CD14-positive monocyte (primary cell): ENCODE measurements at regions not wholly inside any gene's neighbourhood (a gene's known extent, or its start where the extent isn't known, plus 50 kb on each side); places are given as distances from the start of the nearest gene placed in this dataset.

ENCODE experiments used
- DNase-seq, 3 donors: peaks; one replicate each; pipeline ENCODE4 v3.0.0-alpha.2; 2011 to 2022
- H2AFZ ChIP-seq: 2 replicates; pipeline ENCODE4 v1.6.0; 2012; ENCODE audit warnings: mild to moderate bottlenecking, low read depth, low read length, inconsistent platforms; ENCODE audit not compliant: insufficient read depth, poor library complexity, severe bottlenecking
- H3K27ac ChIP-seq, 2 donors: 1 replicate in 1 of 2; 2 replicates in 1 of 2; pipeline ENCODE4 v1.5.1; 2012 to 2013; ENCODE audit warnings: low read length in 2 of 2, control low read depth in 1 of 2, inconsistent platforms in 1 of 2, low read depth in 1 of 2, mild to moderate bottlenecking in 1 of 2
- H3K27me3 ChIP-seq, 2 donors: one replicate each; pipeline versions ENCODE4 v1.6.0 to v1.6.1; 2011 to 2013; ENCODE audit warnings: low read length in 2 of 2; ENCODE audit not compliant: control insufficient read depth in 2 of 2, insufficient read depth in 2 of 2
- H3K36me3 ChIP-seq, 2 donors: replicated peaks in 1 of 2; 1 replicate in 1 of 2; 2 replicates in 1 of 2; pipeline versions ENCODE4 v1.5.1 to v1.6.1; 2012 to 2013; ENCODE audit warnings: low read length in 2 of 2, control low read depth in 1 of 2, inconsistent platforms in 1 of 2, mild to moderate bottlenecking in 1 of 2; ENCODE audit not compliant: insufficient read depth in 2 of 2, control insufficient read depth in 1 of 2
- H3K4me1 ChIP-seq, 2 donors: 1 replicate in 1 of 2; 2 replicates in 1 of 2; pipeline versions ENCODE4 v1.5.1 to v1.6.1; 2012 to 2013; ENCODE audit warnings: low read length in 2 of 2, control low read depth in 1 of 2, inconsistent platforms in 1 of 2, mild to moderate bottlenecking in 1 of 2, moderate library complexity in 1 of 2; ENCODE audit not compliant: insufficient read depth in 2 of 2, control insufficient read depth in 1 of 2
- H3K4me2 ChIP-seq: replicated peaks from 2 replicates; pipeline ENCODE3; 2012; ENCODE audit warnings: low read length, moderate library complexity, mild to moderate bottlenecking; ENCODE audit not compliant: poor library complexity, severe bottlenecking; ENCODE audit errors: extremely low read depth
- H3K4me3 ChIP-seq, 3 experiments: fragments of 200-600 bp in 1 of 3; sonication (generic) in 1 of 3; replicated peaks in 1 of 3; 1 replicate in 2 of 3; 2 replicates in 1 of 3; pipeline ENCODE4 v1.5.1; 2011 to 2013; ENCODE audit warnings: low read length in 3 of 3, mild to moderate bottlenecking in 3 of 3, control low read depth in 2 of 3, low read depth in 2 of 3, inconsistent platforms in 1 of 3, moderate library complexity in 1 of 3
- H3K79me2 ChIP-seq: 2 replicates; pipeline ENCODE4 v1.6.0; 2012; ENCODE audit warnings: mild to moderate bottlenecking, control low read depth, inconsistent platforms, low read length, moderate library complexity; ENCODE audit not compliant: insufficient read depth
- H3K9ac ChIP-seq: 2 replicates; pipeline ENCODE4 v1.6.0; 2017; ENCODE audit warnings: low read length, mild to moderate bottlenecking; ENCODE audit not compliant: insufficient read depth, poor library complexity, severe bottlenecking
- H3K9me3 ChIP-seq, 2 donors: replicated peaks in 1 of 2; 1 replicate in 1 of 2; 2 replicates in 1 of 2; pipeline versions ENCODE4 v1.5.1 to v1.6.1; 2012 to 2013; ENCODE audit warnings: low read length in 2 of 2, control low read depth in 1 of 2; ENCODE audit not compliant: control insufficient read depth in 1 of 2, insufficient read depth in 1 of 2
- H4K20me1 ChIP-seq: 2 replicates; pipeline ENCODE4 v1.6.0; 2012; ENCODE audit warnings: mild to moderate bottlenecking, low read length, control low read depth, moderate library complexity; ENCODE audit not compliant: insufficient read depth
- H3K27ac Mint-ChIP-seq, 7 donors: one replicate each; pipeline ENCODE4 v1.8.0; 2020; ENCODE audit warnings: mild to moderate bottlenecking in 7 of 7, mixed read lengths in 7 of 7, moderate library complexity in 6 of 7, inconsistent platforms in 2 of 7
- H3K27me3 Mint-ChIP-seq, 3 donors: one replicate each; pipeline ENCODE4 v1.8.0; 2021 to 2022; ENCODE audit warnings: low read depth in 3 of 3, mild to moderate bottlenecking in 3 of 3, mixed read lengths in 3 of 3, moderate library complexity in 3 of 3, inconsistent platforms in 1 of 3
- H3K36me3 Mint-ChIP-seq, 2 donors: one replicate each; pipeline ENCODE4 v1.8.0; 2020; ENCODE audit warnings: mixed read lengths in 2 of 2, inconsistent platforms in 1 of 2, mild to moderate bottlenecking in 1 of 2
- H3K4me1 Mint-ChIP-seq: one replicate; pipeline ENCODE4 v1.8.0; 2020; ENCODE audit warnings: mild to moderate bottlenecking, mixed read lengths
- H3K4me3 Mint-ChIP-seq, 2 donors: one replicate each; pipeline ENCODE4 v1.8.0; 2020; ENCODE audit warnings: mild to moderate bottlenecking in 2 of 2, mixed read lengths in 2 of 2, moderate library complexity in 1 of 2
- H3K9me3 Mint-ChIP-seq, 7 donors: one replicate each; pipeline ENCODE4 v1.8.0; 2020 to 2022; ENCODE audit warnings: mixed read lengths in 7 of 7, mild to moderate bottlenecking in 6 of 7, moderate library complexity in 6 of 7, inconsistent platforms in 2 of 7
- WGBS: methylation state at CpG from one replicate; pipeline ENCODE4 v1.1.5; 2013; ENCODE audit warnings: missing lambda C conversion rate; ENCODE audit not compliant: insufficient coverage; 5-methylcytosine and 5-hydroxymethylcytosine counted together
- intact Hi-C, 2 donors: fragments of 100-400 bp; cut with micrococcal nuclease; formaldehyde crosslinking; loops; one replicate each; pipeline versions ENCODE4 v1.15.0 to v1.15.1; 2023
- TF ChIP-seq, protein P1 (sequence below): fragments of 200-600 bp; IDR thresholded peaks from one replicate; pipeline ENCODE4 v1.8.0; 2022; ENCODE audit warnings: antibody characterized with exemption, mild to moderate bottlenecking

DNA sequence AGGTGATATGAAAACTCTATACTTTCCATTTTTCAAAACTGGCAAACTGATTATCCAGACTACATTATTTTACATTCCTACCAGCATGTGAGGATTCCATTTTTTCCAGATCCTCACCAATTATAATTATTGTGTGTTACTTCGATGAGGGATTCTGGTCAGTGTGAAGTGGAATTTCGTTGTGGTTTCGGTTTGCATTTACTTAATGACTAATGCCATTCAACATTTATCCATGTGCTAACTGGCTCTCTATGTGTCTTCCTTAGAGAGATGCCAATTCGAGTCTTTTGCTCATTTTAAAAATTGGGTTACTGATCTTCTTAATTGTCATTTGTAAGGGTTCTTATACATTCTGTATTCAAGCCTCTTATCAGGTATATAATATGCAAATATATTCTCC is 1551.3 kb upstream of the MIR17HG start:
- Mint-ChIP-seq H3K27me3 (no peaks in the 10 kb centered on the region), H3K27ac (no peak overlapping the region), H3K4me1 (no peaks in the 10 kb centered on the region), H3K9me3 (peaks cover 0 to 9% (median 2%) of the 10 kb centered on the region in 7 donors), H3K4me3 (no peak overlapping the region), H3K36me3 (no peaks in the 10 kb centered on the region)
- no peaks in the 10 kb centered on the region for H3K27me3 ChIP-seq
- intact Hi-C loops, result no loop called here
- WGBS, result no CpG with 5 or more reads among the region's 4 CpGs
- H3K27ac ChIP-seq, result no peak overlapping the region
- H3K79me2 ChIP-seq, result no peaks in the 10 kb centered on the region
- TF ChIP-seq, protein P1, sequence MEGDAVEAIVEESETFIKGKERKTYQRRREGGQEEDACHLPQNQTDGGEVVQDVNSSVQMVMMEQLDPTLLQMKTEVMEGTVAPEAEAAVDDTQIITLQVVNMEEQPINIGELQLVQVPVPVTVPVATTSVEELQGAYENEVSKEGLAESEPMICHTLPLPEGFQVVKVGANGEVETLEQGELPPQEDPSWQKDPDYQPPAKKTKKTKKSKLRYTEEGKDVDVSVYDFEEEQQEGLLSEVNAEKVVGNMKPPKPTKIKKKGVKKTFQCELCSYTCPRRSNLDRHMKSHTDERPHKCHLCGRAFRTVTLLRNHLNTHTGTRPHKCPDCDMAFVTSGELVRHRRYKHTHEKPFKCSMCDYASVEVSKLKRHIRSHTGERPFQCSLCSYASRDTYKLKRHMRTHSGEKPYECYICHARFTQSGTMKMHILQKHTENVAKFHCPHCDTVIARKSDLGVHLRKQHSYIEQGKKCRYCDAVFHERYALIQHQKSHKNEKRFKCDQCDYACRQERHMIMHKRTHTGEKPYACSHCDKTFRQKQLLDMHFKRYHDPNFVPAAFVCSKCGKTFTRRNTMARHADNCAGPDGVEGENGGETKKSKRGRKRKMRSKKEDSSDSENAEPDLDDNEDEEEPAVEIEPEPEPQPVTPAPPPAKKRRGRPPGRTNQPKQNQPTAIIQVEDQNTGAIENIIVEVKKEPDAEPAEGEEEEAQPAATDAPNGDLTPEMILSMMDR, result no peak
- no peak overlapping the region for H3K4me2 ChIP-seq
- H3K4me1 ChIP-seq, result no peaks in the 10 kb centered on the region
- H4K20me1 ChIP-seq, result no peaks in the 10 kb centered on the region
- no peak overlapping the region for H3K4me3 ChIP-seq
- H2AFZ ChIP-seq, result no peak overlapping the region
- no peaks in the 10 kb centered on the region for H3K9me3 ChIP-seq
- no peak overlapping the region for H3K9ac ChIP-seq
- DNase-seq, result no peak
- no peaks in the 10 kb centered on the region for H3K36me3 ChIP-seq

- DNase-seq, result no peak
- H3K9me3 Mint-ChIP-seq, result peaks cover 0 to 3% (median 2%) of the 10 kb centered on the region in 7 donors
- H3K4me3 Mint-ChIP-seq, result no peak overlapping the region
- TF ChIP-seq, protein P1, result no peak
- H3K79me2 ChIP-seq, result no peaks in the 10 kb centered on the region
- no peaks in the 10 kb centered on the region for H3K27me3 ChIP-seq
- no peak overlapping the region for H3K27ac Mint-ChIP-seq
- H3K9ac ChIP-seq, result no peak overlapping the region
- H3K9me3 ChIP-seq, result peaks cover 0 to 8% of the 10 kb centered on the region in 2 donors
- no peaks in the 10 kb centered on the region for H3K27me3 Mint-ChIP-seq
- no peak overlapping the region for H3K4me3 ChIP-seq
- H3K36me3 ChIP-seq, result no peaks in the 10 kb centered on the region
- no peaks in the 10 kb centered on the region for H3K36me3 Mint-ChIP-seq
- intact Hi-C loops, result no loop called here
- no peak overlapping the region for H3K27ac ChIP-seq
- H3K4me2 ChIP-seq, result no peak overlapping the region
- no peaks in the 10 kb centered on the region for H4K20me1 ChIP-seq
- H2AFZ ChIP-seq, result no peak overlapping the region
- no peaks in the 10 kb centered on the region for H3K4me1 ChIP-seq
- no peaks in the 10 kb centered on the region for H3K4me1 Mint-ChIP-seq
Observed at GRCh38 chr13:89803839-89804238, 1543.6 kb upstream of the MIR17HG start.
